NB4 (cell line): ENCODE measurements at regions not wholly inside any gene's neighbourhood (a gene's known extent, or its start where the extent isn't known, plus 50 kb on each side); places are given as distances from the start of the nearest gene placed in this dataset.

Source experiments
- CTCF ChIP-seq: IDR thresholded peaks from one replicate; pipeline ENCODE4 v1.5.1; 2012; ENCODE audit warnings: low read depth, low read length
- POLR2A ChIP-seq: IDR thresholded peaks from 2 replicates; pipeline ENCODE4 v1.6.1; 2011; ENCODE audit warnings: mild to moderate bottlenecking; ENCODE audit not compliant: insufficient read length; ENCODE audit errors: extremely low read depth

GRCh38 chr20:39651645-39652325 lies 689.6 kb downstream of the DHX35 start:
- no peak for TF ChIP-seq POLR2A
- no peak for TF ChIP-seq CTCF
